Activated CD8-positive, alpha-beta T cell treated with anti-CD3 and anti-CD28 coated beads for 36 hours (primary cell): ENCODE measurements at regions not wholly inside any gene's neighbourhood (a gene's known extent, or its start where the extent isn't known, plus 50 kb on each side); places are given as distances from the start of the nearest gene placed in this dataset.

ENCODE experiments used
- ATAC-seq: fragments of 200-7000 bp; cut with Tn5 transposase; one replicate; pipeline ENCODE4 v1.10.0; 2021; ENCODE audit warnings: mild to moderate bottlenecking, moderate library complexity
- CTCF ChIA-PET: fragments of 350-600 bp; sonication (Branson Sonifier 250); formaldehyde crosslinking; loops from one replicate; lab custom pipeline; 2021; ENCODE audit warnings: antibody characterized with exemption; lab: Charles Lee
- POLR2A ChIA-PET: fragments of 350-600 bp; sonication (Branson Sonifier 250); formaldehyde crosslinking; loops from one replicate; lab custom pipeline; 2021; ENCODE audit warnings: antibody characterized with exemption; lab: Charles Lee
- DNase-seq: peaks from one replicate; pipeline ENCODE4 v3.0.0-alpha.2; 2020
- H3K27ac Mint-ChIP-seq: one replicate; pipeline ENCODE4 v1.8.0; 2021; ENCODE audit warnings: mild to moderate bottlenecking, mixed read lengths
- H3K27me3 Mint-ChIP-seq: one replicate; pipeline ENCODE4 v1.8.0; 2021; ENCODE audit warnings: mixed read lengths
- H3K36me3 Mint-ChIP-seq: one replicate; pipeline ENCODE4 v1.8.0; 2021; ENCODE audit warnings: low read depth, mixed read lengths
- H3K4me1 Mint-ChIP-seq: one replicate; pipeline ENCODE4 v1.8.0; 2021; ENCODE audit warnings: low read depth, mixed read lengths
- H3K4me3 Mint-ChIP-seq: one replicate; pipeline ENCODE4 v1.8.0; 2021; ENCODE audit warnings: mild to moderate bottlenecking, moderate library complexity, mixed read lengths
- H3K9me3 Mint-ChIP-seq: one replicate; pipeline ENCODE4 v1.8.0; 2021; ENCODE audit warnings: mixed read lengths
- intact Hi-C: fragments of 100-400 bp; cut with micrococcal nuclease; formaldehyde crosslinking; loops from one replicate; pipeline ENCODE4 v1.10.0; 2022
- TF ChIP-seq, protein P1 (sequence below): fragments of 200-600 bp; IDR thresholded peaks from one replicate; pipeline ENCODE4 v1.8.0; 2022; ENCODE audit warnings: antibody characterized with exemption, mild to moderate bottlenecking

GRCh38 chr2:60385648-60386047 is 167.8 kb downstream of the BCL11A start:
- intact Hi-C loops, result no loop called here

GRCh38 chr2:60383401-60384143 is 169.9 kb downstream of the BCL11A start:
- H3K27ac Mint-ChIP-seq, result no peak overlapping the region
- TF ChIP-seq, protein P1, sequence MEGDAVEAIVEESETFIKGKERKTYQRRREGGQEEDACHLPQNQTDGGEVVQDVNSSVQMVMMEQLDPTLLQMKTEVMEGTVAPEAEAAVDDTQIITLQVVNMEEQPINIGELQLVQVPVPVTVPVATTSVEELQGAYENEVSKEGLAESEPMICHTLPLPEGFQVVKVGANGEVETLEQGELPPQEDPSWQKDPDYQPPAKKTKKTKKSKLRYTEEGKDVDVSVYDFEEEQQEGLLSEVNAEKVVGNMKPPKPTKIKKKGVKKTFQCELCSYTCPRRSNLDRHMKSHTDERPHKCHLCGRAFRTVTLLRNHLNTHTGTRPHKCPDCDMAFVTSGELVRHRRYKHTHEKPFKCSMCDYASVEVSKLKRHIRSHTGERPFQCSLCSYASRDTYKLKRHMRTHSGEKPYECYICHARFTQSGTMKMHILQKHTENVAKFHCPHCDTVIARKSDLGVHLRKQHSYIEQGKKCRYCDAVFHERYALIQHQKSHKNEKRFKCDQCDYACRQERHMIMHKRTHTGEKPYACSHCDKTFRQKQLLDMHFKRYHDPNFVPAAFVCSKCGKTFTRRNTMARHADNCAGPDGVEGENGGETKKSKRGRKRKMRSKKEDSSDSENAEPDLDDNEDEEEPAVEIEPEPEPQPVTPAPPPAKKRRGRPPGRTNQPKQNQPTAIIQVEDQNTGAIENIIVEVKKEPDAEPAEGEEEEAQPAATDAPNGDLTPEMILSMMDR, result no peak

More at GRCh38 chr2:60385648-60386047, 167.8 kb downstream of the BCL11A start:
- no peaks in the 10 kb centered on the region for H3K9me3 Mint-ChIP-seq
- TF ChIP-seq, protein P1, result no peak
- CTCF ChIA-PET, result no interaction called here
- H3K36me3 Mint-ChIP-seq, result no peaks in the 10 kb centered on the region
- no peaks in the 10 kb centered on the region for H3K4me1 Mint-ChIP-seq
- DNase-seq (no peak), ATAC-seq (no peak)
- no peaks in the 10 kb centered on the region for H3K27me3 Mint-ChIP-seq
- H3K4me3 Mint-ChIP-seq, result no peak overlapping the region
- POLR2A ChIA-PET, result no interaction called here
- no peak overlapping the region for H3K27ac Mint-ChIP-seq

DNA sequence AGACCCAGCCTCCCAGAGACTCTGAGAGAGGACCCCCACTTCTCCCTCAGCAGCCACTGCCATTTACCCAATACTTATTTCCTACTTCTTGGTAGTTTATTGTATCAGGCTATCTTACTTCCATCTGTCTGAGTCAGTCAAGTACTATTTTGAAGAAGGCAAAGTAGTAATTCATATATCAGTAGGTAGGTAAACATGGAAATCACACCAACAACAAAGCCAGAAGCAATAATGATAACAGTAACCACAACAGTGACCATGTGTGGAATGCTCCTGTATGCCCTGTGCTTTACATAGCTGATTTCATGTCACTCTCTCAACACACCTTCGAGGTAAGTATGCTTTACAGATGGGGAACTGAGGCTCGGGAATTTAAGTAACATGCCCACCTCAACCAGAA is 173.0 kb downstream of the BCL11A start:
- no peak for ATAC-seq
- intact Hi-C loops, result no loop called here
- no peak overlapping the region for H3K4me3 Mint-ChIP-seq
- no peaks in the 10 kb centered on the region for H3K9me3 Mint-ChIP-seq
- no peaks in the 10 kb centered on the region for H3K27me3 Mint-ChIP-seq
- TF ChIP-seq, protein P1, result no peak
- POLR2A ChIA-PET, result no interaction called here
- CTCF ChIA-PET, result no interaction called here
- DNase-seq, result no peak
- no peaks in the 10 kb centered on the region for H3K36me3 Mint-ChIP-seq
- H3K27ac Mint-ChIP-seq, result no peak overlapping the region
- H3K4me1 Mint-ChIP-seq, result no peaks in the 10 kb centered on the region

More at GRCh38 chr2:60383401-60384143, 169.9 kb downstream of the BCL11A start:
- Mint-ChIP-seq H3K9me3 (no peaks in the 10 kb centered on the region), H3K36me3 (no peaks in the 10 kb centered on the region), H3K27me3 (no peaks in the 10 kb centered on the region), H3K4me1 (no peaks in the 10 kb centered on the region), H3K4me3 (no peak overlapping the region)
- POLR2A ChIA-PET, result no interaction called here
- no peak for DNase-seq
- no peak for ATAC-seq
- intact Hi-C loops, result no loop called here
- CTCF ChIA-PET, result interaction anchor here (1.2 kb wide), 1 partner anchor 198 kb away, joined by 3 read pairs; no protein-coding TSS in a partner anchor

DNA sequence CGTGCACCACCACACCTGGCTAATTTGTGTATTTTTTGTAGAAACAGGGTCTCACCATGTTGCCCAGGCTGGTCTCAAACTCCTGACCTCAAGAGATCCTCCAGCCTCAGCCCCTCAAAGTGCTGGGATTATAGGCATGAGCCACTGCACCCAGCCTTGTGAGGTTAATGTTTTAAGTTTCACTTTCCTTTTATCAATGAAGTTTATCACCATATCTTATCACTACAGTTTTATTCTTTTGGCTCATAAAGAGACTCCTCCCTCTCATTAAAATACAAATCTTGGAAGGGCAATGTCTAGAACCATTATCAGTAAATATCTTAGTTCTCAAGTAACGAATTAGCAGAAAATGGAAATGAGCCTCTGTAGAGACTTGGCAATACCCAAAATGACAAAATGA is 173.8 kb downstream of the BCL11A start:
- H3K4me3 Mint-ChIP-seq, result no peak overlapping the region
- intact Hi-C loops, result no loop called here
- POLR2A ChIA-PET, result no interaction called here
- no peaks in the 10 kb centered on the region for H3K27me3 Mint-ChIP-seq
- DNase-seq (no peak), ATAC-seq (no peak)
- TF ChIP-seq, protein P1, result no peak
- H3K4me1 Mint-ChIP-seq, result no peaks in the 10 kb centered on the region
- no peaks in the 10 kb centered on the region for H3K36me3 Mint-ChIP-seq
- H3K27ac Mint-ChIP-seq, result no peak overlapping the region
- CTCF ChIA-PET, result no interaction called here
- no peaks in the 10 kb centered on the region for H3K9me3 Mint-ChIP-seq

GRCh38 chr2:60379216-60379615 is 174.2 kb downstream of the BCL11A start:
- TF ChIP-seq, protein P1, result no peak
- intact Hi-C loops, result no loop called here
- Mint-ChIP-seq H3K4me1 (no peaks in the 10 kb centered on the region), H3K4me3 (no peak overlapping the region), H3K9me3 (no peaks in the 10 kb centered on the region), H3K36me3 (no peaks in the 10 kb centered on the region), H3K27me3 (no peaks in the 10 kb centered on the region), H3K27ac (no peak overlapping the region)
- ChIA-PET CTCF (no interaction called here), POLR2A (no interaction called here)
- ATAC-seq (no peak), DNase-seq (no peak)
